ENCODE measurements at regions not wholly inside any gene's neighbourhood (a gene's known extent, or its start where the extent isn't known, plus 50 kb on each side); places are given as distances from the start of the nearest gene placed in this dataset.

DNA sequence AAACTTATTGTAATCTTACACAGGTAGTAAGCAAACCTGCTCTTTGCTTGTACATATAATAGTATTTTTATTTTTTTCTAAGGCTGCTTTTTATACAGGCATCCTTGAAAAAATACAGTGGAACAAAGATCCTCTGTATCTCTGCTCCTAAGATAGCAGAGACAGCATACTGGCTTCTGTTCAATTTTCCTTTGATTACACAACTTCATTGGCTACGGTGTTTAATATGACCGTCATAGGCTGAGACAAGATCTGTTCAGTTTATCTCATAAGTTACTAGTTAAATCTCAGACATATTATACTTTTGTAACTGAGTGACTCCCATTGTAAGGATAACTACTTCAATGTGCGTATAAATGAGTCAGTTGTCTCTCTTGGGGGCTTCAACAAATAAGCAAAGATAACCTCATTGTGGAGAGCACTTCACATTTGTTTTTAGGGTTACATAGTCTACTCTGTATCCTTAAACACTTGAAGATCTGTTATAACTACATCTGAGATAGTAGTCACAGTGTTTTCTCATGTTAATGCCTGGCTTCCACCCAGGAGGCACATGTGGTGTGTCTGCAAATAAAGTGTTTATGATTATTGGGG is 166.1 kb downstream of the KDM5D start:
- TF ChIP-seq, protein P1, sequence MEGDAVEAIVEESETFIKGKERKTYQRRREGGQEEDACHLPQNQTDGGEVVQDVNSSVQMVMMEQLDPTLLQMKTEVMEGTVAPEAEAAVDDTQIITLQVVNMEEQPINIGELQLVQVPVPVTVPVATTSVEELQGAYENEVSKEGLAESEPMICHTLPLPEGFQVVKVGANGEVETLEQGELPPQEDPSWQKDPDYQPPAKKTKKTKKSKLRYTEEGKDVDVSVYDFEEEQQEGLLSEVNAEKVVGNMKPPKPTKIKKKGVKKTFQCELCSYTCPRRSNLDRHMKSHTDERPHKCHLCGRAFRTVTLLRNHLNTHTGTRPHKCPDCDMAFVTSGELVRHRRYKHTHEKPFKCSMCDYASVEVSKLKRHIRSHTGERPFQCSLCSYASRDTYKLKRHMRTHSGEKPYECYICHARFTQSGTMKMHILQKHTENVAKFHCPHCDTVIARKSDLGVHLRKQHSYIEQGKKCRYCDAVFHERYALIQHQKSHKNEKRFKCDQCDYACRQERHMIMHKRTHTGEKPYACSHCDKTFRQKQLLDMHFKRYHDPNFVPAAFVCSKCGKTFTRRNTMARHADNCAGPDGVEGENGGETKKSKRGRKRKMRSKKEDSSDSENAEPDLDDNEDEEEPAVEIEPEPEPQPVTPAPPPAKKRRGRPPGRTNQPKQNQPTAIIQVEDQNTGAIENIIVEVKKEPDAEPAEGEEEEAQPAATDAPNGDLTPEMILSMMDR (IDR thresholded peaks at IDR 0.05; ENCODE audit: poor library complexity, severe bottlenecking), result no peak
- no peaks in the 10 kb centered on the region for H3K27me3 ChIP-seq (ENCODE audit: insufficient read depth, poor library complexity, severe bottlenecking)
- no peak overlapping the region for H3K4me3 ChIP-seq (ENCODE audit: severe bottlenecking)
- no peak for DNase-seq (ENCODE audit: low spot score)
- H3K4me1 ChIP-seq (ENCODE audit: insufficient read depth, poor library complexity, severe bottlenecking), result no peaks in the 10 kb centered on the region
- peaks cover 38% of the 10 kb centered on the region for H3K36me3 ChIP-seq (ENCODE audit: low read depth)
- no peak for ATAC-seq (ENCODE audit: low read depth)
- H3K9me3 ChIP-seq (ENCODE audit: severe bottlenecking), result no peaks in the 10 kb centered on the region
- H3K27ac ChIP-seq (ENCODE audit: poor library complexity, severe bottlenecking), result no peak overlapping the region

DNA sequence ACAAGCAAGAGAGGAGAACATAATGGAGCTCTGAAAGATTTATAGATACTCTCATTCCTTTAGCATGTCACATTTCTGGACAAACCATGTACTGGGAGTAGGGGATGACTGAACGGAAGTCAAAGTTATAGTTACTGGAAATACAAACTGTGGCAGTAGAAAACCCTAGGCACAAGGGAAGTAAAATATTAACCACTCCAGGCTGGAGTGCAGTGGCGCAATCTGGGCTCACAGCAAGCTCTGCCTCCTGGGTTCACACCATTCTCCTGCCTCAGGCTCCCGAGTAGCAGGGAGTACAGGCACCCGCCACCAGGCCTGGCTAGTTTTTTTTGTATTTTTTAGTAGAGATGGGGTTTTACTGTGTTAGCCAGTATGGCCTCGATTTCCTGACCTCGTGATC is 167.3 kb downstream of the KDM5D start:
- Histone ChIP-seq H3K4me3 (ENCODE audit: severe bottlenecking) (no peak overlapping the region), H3K27me3 (ENCODE audit: insufficient read depth, poor library complexity, severe bottlenecking) (no peaks in the 10 kb centered on the region), H3K9me3 (ENCODE audit: severe bottlenecking) (no peaks in the 10 kb centered on the region), H3K36me3 (ENCODE audit: low read depth) (peaks cover 47% of the 10 kb centered on the region), H3K27ac (ENCODE audit: poor library complexity, severe bottlenecking) (no peak overlapping the region), H3K4me1 (ENCODE audit: insufficient read depth, poor library complexity, severe bottlenecking) (no peaks in the 10 kb centered on the region)
- no peak for DNase-seq (ENCODE audit: low spot score)
- ATAC-seq (ENCODE audit: low read depth), result no peak
- TF ChIP-seq, protein P1 (IDR thresholded peaks at IDR 0.05; ENCODE audit: poor library complexity, severe bottlenecking), result no peak

DNA sequence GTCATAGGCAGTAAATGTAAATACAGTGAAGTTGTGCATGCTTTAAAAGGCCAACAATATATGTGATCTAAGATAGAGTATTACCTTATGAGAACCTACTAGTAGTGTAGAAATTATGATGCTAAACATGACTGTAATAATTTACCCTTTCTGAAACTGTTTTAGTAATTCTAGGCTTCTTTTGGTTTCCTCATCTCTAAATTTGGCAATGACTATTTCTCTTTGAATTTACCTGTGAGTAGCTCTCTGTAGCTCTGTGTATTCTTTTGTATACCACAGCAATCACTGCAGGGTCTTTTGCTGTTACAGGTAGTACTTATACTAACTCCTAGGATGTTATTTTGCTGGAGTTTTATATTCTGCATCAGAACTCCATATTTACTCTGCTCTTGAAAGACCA is 169.6 kb downstream of the KDM5D start:
- Histone ChIP-seq H3K27me3 (ENCODE audit: insufficient read depth, poor library complexity, severe bottlenecking) (no peaks in the 10 kb centered on the region), H3K4me3 (ENCODE audit: severe bottlenecking) (no peak overlapping the region), H3K27ac (ENCODE audit: poor library complexity, severe bottlenecking) (no peak overlapping the region), H3K9me3 (ENCODE audit: severe bottlenecking) (no peaks in the 10 kb centered on the region), H3K36me3 (ENCODE audit: low read depth) (peaks cover 50% of the 10 kb centered on the region), H3K4me1 (ENCODE audit: insufficient read depth, poor library complexity, severe bottlenecking) (no peaks in the 10 kb centered on the region)
- ATAC-seq (ENCODE audit: low read depth), result no peak
- DNase-seq (ENCODE audit: low spot score), result no peak
- TF ChIP-seq, protein P1 (IDR thresholded peaks at IDR 0.05; ENCODE audit: poor library complexity, severe bottlenecking), result no peak

DNA sequence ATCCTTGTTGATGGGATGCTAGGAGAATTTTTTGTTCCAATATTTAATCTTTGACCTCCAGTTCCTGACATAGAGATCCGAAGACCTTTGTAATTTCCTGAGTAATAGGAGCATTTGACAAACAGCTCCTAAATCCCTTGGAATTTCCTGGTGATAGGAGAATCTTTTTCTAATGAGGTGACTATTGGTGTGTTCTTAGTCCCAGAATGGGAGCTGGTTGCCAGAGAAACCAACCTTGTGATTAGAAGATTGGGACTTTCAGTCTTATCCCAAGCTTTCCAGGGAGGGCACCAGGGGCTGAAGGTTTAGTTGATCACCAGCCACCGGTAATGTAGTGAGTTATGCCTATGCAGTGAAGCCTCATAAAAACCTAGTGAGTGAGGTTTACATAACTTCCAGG is 170.9 kb downstream of the KDM5D start:
- TF ChIP-seq, protein P1 (IDR thresholded peaks at IDR 0.05; ENCODE audit: poor library complexity, severe bottlenecking), result no peak
- Histone ChIP-seq H3K36me3 (ENCODE audit: low read depth) (peaks cover 39% of the 10 kb centered on the region), H3K27me3 (ENCODE audit: insufficient read depth, poor library complexity, severe bottlenecking) (no peaks in the 10 kb centered on the region), H3K4me3 (ENCODE audit: severe bottlenecking) (no peak overlapping the region), H3K9me3 (ENCODE audit: severe bottlenecking) (no peaks in the 10 kb centered on the region), H3K27ac (ENCODE audit: poor library complexity, severe bottlenecking) (no peak overlapping the region), H3K4me1 (ENCODE audit: insufficient read depth, poor library complexity, severe bottlenecking) (peaks cover 5% of the 10 kb centered on the region)
- no peak for DNase-seq (ENCODE audit: low spot score)
- no peak for ATAC-seq (ENCODE audit: low read depth)

DNA sequence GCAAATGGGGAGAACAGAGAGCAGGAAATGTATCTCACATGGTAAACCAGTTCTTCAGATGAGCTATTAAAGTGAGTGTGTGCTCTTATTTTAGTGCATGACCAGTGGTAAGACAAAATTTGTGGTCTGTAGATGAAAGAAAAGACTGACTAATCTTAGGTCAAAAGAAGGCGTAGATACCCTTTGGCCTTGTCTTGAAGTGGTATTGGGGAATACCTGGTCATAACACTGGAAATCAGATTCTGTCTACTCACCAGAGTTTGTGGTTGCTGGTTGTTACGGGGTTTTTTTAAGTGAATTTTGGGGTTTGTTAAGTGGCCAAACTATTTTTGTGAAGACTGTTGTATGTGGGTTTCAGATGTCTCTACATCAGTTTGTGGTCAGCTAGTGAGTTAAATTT is 173.5 kb downstream of the KDM5D start:
- DNase-seq (ENCODE audit: low spot score) (no peak), ATAC-seq (ENCODE audit: low read depth) (no peak)
- H3K27ac ChIP-seq (ENCODE audit: poor library complexity, severe bottlenecking), result no peak overlapping the region
- H3K9me3 ChIP-seq (ENCODE audit: severe bottlenecking), result no peaks in the 10 kb centered on the region
- TF ChIP-seq, protein P1 (IDR thresholded peaks at IDR 0.05; ENCODE audit: poor library complexity, severe bottlenecking), result no peak
- peaks cover 5% of the 10 kb centered on the region for H3K4me1 ChIP-seq (ENCODE audit: insufficient read depth, poor library complexity, severe bottlenecking)
- H3K27me3 ChIP-seq (ENCODE audit: insufficient read depth, poor library complexity, severe bottlenecking), result no peaks in the 10 kb centered on the region
- no peak overlapping the region for H3K4me3 ChIP-seq (ENCODE audit: severe bottlenecking)
- peaks cover 15% of the 10 kb centered on the region for H3K36me3 ChIP-seq (ENCODE audit: low read depth)
